HG03108 (cell line): ENCODE measurements at regions not wholly inside any gene's neighbourhood (a gene's known extent, or its start where the extent isn't known, plus 50 kb on each side); places are given as distances from the start of the nearest gene placed in this dataset.
"Not testable (repeated sequence)": the region's sequence is repeated elsewhere in the genome, so short reads cannot be mapped to it uniquely, and the experiment has no call there.

ENCODE experiments used
- ATAC-seq: cut with Tn5 transposase; IDR thresholded peaks from one replicate; pipeline ENCODE4 v1.9.1; 2021; ENCODE audit warnings: moderate library complexity; ENCODE audit not compliant: unreplicated experiment

DNA sequence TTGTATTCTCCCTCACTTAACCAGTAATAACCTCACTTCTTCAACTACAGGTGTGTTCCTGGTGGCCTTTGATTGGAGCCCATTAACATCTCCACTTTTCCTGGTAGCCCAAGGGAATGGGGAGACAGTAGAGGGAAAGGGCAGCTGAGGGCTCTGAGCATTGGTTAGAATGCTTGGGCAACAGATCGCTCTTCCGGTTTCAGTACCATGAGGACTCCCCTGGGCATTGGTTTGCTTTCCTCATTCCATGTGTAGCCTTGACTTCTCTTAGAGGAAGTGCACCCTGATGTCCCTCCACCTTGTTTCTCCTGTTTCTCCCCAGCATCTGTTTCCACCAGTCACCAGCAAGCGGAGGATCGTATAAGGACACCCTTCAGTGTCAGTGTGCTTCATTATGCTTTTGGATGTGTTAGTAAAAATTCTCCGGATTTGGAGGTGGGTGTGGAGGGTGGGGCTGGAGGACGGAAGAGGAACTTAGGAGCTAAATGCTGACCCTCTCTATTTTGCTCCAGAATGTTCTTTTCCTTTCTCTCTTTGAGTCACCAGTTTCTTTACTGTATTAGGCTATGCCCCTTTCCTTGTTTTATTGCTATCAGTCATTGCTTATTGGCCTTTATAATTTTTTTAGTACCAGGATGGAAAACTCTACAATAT lies 50.6 kb upstream of the ZNG1B start:
- not testable (repeated sequence) for ATAC-seq

DNA sequence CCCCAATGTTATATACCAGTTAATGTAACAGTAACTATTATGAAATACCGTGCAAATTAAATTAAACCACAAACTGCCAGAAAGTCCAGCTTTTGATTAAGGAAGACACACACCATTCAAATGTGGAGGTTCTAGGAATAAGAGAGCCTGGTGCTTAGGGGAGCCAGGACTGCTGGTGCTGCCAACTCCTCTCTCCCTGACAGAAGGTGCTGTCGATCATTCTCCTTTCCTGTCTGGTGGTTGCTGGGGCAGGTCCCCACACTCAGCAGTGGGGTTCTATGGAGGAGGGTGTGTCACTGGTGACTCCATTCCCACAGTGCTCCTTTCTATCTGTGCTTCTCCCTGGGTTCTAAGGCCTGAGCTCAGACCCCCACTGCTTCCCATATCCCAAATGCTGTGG lies 57.9 kb upstream of the ZNG1B start:
- ATAC-seq = not testable (repeated sequence)

DNA sequence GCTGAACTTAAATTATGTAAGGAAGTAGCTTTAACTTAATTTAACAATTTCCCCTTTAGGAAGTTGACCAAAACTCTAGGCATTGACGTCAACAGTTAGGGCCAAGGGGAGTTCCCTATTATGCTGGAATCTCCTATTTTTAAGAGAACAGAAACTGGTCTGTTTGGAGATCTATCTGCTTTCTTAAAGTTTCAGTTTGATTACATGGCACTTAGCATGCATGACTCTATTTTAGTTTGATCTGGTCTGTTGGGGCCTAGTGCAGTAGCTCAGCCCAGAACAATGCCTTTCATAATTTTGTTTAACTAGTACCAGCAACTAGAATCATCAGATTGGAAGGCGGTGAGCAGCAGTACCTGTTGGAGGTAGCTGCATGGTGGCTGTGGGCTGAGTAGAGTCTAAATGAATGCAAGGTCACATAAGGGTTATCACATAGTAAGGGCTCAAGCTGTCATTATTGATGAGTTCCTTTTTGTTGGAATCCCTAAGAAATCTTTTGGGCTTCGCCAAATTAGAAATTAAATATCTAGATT lies 60.5 kb upstream of the ZNG1B start:
- peak; percentile 74 for ATAC-seq

DNA sequence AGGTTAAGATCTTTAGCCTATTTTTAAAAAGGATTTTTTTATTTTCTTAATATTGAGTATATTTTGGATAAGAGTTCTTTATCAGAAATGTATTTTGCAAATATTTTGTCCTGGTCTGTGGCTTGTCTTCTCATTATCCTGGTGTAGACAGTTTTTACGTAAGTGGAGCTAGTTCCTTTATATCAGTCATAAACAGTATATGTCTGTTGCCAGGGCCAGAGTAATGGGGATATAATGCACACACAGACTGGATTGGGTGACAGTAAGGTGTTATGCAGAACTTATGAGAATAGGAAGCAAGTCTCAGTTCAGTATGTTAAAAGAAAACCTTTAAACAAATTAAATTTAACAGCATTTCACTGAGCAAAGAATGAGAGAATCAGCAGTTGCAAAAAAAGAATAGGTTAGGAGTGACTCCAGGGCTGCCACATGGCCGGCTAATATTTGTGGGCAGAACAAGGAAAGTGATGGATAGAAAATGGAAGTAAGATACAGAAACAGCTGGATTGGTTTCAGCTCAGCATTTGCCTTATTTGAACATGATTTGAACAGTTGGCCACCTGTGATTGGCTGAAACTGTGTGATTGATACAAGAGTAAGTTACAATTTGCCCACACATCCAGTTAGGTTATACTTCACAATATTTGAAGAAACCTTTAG lies 61.1 kb upstream of the ZNG1B start:
- ATAC-seq = peak; percentile 22

DNA sequence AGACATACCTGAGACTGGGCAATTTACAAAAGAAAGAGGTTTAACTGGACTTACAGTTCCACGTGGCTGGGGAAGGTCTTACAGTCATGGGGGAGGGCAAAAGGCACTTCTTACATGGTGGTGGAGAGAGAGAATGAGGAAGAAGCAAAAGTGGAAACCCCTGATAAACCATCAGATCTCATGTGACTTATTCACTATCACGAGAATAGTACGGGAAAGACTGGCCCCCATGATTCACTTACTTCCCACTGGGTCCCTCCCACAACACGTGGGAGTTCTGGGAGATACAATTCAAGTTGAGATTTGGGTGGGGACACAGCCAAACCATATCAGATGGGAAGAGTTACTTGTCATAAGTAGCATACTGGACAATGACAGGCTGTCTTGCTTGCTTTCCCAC lies 62.6 kb upstream of the ZNG1B start:
- not testable (repeated sequence) for ATAC-seq

DNA sequence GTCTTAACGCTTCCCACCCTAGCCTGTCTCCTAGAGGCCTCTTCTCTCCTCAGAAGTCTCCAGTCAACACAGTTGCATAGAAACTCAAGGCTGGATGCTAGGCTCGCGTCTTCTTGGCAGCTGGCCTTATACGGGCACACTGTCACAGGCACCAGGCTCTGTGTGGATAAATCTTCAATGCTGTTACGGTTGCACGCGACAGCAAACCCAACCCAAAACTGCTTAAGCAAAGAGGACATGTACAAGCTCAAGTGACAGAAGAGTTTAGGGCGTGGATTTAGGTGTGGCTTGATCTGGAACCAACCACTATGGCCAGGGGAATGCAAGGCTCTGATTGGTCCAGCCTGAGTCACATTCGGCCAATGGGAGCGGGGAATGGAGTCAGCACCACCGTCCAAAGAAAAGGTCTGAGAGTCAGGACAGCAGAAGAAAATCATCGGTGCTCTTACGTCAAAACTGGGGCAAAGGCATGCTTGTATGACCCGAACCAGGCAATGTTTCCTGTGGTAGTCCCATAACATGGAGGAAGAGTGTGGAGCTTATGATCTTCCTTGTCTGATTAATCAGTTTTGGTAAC lies 65.1 kb upstream of the ZNG1B start:
- ATAC-seq = not testable (repeated sequence)

DNA sequence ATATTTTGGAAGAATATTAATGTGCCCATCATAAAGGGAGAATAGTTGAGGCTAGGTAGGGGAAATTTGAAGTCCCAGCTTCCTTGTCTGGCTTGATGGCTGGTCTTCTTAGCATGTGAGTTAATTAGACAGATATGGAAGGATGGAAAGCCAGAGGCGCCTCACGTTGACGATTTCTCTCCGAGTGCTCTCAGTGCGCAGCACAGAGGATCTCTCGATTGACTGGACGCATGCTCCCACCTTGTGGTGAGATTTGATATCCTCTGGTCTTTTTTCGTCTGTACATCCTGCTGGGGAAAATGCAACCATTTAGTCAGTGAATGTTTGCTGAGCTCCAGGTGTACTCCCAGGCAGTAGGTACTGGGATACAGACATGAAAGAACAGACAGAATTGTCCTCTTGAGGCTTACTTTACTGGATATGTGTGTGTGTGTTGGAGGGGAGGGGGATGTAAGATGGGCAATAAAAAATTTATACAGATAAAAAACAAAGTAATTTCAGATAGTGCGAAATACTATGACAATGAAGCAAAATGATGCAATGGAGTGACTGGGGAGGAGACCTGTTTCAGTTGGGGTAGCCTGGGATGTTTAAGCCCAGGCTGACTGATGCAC lies 66.9 kb upstream of the ZNG1B start:
- peak; percentile 85 for ATAC-seq

DNA sequence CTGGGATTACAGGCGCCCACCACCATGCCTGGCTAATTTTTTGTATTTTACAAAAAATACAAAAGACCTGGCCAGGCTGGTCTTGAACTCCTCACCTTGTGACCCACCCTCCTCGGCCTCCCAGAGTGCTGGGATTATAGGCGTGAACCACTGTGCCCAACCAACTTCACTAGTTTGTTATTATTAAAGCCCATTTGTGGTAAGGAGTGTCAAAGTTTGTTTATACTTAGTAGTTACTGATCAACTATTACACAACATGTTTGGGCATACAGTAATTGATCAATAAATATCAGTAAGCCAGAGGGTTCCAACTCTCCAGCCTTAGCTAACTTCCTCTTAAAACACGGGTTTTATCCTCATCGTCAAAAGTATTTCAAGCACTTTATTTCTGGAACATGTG lies 67.5 kb upstream of the ZNG1B start:
- no peak for ATAC-seq

DNA sequence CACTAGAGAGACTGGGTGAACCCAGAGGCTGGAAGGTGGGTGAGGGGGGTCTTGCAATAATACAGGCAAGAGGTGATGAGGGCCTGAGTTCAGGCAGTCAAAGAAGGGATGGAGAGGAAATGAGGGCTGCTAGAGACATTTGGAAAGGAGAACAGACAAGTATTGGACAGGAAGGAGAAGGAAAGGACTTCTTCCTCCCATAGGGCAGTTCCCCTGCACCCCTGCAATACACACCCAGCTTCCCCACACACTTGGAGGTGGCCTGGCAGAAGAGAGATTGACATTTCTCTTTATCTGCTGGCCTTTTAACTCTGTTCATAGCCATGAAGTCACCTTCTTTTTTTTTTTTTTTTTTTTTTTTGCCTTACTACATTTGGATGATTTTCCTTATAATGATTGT lies 68.9 kb upstream of the ZNG1B start:
- not testable (repeated sequence) for ATAC-seq

DNA sequence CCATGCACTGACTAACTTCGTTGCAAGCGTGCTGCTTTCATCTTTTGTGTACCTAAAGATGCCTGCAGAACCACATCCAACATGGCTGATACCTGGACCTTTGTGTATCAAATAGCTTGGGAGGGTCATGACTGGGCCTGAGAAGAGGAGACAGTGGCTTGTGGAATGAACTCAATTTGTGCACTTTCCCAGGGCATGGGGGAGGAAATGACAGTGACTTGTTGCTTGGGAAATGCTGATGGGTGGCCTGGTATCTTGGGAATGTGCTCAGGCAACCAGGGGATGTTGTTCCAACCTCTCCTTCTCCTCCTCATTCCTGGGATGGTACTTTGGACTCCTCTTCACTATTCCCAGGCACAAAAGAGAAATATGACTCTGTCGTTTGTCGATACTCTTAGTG lies 70.7 kb upstream of the ZNG1B start:
- ATAC-seq = not testable (repeated sequence)

DNA sequence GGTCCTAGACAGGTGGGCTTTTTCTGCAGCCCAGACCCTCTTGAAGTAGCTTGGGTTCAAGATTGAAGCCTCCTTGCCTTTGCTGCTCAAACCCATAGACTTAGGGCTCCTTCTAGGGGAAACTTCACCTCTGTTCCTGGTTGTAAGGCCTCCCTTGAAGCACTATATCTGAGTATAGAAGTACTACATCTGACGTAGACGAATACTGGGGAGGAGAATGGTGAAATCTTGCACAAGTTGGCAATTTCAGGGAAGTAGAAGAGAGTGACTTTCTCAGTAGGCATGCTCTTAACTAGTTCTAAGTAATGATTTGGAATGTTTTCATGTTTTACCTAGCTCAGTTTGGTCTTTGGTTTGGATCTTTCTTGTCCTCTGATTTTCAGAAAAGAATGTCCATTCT lies 71.7 kb upstream of the ZNG1B start:
- not testable (repeated sequence) for ATAC-seq

DNA sequence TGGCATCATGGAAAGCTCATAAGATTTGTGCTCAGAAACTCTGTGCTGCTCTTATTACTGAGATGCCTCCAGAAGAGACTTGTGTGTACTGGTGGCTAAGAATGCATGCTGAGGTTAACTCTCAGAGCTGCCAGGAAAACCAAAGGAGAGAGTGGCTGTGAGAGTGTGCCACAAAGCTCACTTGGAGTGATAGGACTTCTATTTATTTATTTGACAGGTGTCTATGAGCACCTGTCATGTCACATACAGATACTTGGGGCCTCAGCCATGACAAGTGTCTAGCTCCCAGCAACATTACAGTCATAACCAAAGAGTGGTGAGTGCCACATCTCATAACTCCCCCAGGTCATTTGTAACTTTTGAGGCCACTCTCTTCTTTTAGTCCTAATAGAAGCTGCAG lies 72.2 kb upstream of the ZNG1B start:
- not testable (repeated sequence) for ATAC-seq

DNA sequence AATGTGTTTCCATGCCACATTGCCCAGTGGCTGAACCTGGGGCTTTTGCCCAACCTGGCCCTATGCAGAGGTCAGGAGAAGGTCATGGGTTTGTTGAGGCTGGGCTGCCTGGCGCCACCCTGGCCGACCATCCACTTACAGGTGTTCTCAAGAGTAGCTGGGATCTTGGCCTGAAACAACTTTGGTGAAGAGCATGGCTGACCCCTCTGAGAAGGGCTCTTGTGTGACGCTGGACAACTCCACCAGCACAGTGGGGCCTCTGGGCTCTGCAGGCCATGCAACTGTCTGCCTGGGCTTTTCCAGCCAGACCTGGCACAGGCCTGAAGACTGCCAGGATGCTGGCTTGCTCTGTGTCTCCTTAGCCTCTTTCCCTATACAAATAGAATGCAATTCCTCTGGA lies 76.4 kb upstream of the ZNG1B start:
- ATAC-seq = no peak

DNA sequence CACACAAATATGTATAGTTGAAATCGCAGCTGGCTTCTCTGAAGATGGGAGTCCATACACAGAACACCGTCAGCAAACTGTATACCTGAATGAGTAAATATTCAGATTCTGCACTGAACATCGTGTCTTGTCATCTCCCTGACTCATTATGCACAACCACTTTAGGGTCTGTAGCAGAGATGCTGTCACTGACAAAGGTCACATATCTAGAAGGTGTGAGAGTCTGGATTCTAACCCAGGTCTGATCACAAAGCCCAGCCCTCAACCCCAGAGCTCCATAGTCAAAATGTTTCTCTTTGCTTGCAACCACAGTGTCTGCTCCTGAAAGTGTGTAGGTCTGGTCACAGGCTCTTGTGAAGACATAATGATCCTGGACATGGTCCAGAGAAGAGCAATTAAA lies 78.3 kb upstream of the PAX8 start:
- no peak for ATAC-seq

DNA sequence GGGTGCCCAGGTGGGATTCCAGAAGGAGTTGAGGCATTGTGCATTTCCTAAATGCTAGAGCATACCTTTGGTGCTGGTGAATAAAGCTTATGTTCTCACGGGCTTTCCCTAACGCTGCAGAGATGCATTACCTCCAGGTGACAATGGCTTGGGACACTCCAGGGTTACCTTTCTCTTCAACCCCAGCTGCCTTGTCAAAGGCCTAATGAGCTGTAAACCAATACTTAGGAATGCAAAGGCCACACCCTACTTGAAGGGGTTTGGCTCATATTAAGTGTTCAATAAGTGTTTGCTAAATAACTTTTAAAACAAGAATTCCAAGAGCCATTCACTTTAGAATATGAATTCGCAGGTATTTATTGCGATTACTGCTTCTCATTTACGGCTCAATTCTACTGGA lies 77.6 kb upstream of the PAX8 start:
- not testable (repeated sequence) for ATAC-seq

DNA sequence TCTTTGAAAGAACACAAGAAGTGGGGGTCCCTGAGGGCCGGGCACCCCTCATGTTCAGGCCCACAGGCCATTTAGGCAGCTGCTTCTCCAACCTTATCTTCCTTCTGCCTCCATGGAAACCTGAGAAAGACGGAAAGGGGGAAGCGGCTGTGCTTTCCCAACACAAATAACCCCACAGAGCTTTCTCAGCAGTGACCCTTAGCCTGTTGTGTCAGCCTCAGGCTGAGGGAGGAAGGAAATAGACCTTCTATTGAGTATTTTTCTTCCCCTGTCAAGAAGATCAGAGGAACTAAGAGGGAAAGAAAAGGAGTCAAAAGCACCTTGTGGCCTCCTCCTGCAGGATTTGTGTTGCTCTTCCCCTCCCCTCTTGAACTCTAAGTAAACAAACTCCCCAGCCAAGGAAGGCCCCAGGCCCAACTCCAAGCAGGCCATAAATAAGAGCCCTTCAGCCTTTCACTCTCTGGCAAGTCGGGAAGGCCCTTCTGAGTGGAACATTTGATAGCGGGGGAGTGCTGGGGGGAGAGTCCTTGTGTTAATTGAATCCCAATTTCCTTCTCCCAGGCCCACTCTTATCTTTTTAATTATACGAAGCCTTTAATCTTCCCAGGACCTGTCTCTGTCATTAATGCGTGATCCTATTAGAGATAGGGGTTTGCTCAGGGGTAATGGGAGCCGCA lies 76.8 kb upstream of the PAX8 start:
- ATAC-seq = not testable (repeated sequence)

DNA sequence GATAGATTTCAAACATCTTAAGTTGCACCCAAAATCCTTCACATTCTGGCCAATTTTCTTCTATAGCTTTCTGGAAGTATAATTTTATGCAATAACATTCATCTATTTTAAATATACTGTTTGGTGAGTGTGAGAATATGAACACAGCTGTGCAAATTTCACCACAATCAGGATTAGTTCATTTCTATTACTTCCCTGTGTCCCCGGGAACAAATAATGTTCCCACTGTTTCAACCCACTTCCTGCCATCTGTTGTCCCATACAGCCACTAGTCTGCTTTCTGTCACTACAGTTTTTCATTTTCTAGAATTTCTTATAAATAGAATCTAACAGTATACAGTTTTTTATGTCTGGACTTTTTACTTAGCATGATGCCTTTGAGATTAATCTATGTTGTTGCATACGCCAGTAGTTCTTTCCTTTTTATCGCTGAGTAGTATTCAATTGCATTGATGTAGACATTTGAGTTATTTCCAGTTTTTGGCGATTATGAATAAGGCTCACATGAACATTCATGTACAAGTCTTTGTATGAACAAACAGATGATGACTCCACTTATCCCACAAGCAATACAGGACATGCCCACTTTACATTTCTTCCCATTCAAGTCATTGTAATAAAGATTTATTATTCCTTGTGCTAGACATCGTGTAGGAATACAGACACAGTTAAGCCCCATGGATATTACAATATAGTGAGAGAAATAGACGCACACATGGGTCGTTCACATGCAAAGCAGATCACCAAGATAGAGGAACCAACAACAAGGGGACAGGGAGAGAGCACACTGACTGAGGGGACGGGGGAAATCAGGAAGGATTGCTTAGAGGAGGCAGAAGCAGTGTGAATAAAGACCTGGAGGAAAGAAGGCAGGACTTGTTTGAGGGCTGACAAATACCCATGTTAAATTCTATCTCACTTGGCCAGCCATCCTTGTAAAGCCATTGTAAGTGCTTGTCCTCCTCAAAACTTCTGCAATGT lies 72.9 kb upstream of the PAX8 start:
- ATAC-seq = no peak

DNA sequence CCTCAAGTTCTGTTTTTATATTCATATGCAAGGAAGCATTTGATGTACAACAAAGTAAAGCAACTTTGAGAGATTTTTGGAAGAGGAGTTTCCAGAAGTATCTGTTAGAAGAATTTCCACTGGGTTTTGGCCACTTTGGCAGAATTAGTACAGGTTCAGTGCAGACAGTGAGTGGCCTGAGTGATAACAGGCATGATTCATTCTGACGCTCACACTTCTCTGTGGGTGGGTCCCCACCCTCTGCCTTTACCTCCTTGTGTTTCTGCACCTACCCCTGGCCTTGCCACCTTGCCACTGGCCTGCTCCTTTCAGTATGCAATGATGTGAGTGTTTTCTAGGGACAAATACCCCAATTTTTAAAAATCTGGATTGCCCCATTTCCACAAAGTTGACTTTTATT lies 65.1 kb upstream of the PAX8 start:
- ATAC-seq = not testable (repeated sequence)

DNA sequence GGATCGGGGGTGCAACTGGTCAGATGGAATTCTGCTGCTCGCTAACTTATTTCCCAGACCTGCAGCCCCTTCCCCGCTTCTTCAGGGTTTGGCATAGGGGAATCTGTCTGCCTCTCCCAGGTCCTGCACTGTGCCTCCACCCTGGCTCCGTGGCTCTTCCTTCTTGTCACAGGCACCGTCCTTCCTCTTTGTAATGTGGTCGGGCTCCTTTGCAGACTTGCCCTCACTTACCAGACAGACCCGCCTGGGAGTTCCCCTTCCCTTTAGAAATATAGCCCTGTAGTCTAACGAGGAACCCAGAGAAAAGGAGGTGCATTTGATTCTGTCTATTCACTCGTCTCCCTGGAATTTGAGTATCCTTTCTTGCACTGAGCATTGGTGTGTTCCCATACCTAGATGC lies 63.9 kb upstream of the PAX8 start:
- ATAC-seq = no peak

DNA sequence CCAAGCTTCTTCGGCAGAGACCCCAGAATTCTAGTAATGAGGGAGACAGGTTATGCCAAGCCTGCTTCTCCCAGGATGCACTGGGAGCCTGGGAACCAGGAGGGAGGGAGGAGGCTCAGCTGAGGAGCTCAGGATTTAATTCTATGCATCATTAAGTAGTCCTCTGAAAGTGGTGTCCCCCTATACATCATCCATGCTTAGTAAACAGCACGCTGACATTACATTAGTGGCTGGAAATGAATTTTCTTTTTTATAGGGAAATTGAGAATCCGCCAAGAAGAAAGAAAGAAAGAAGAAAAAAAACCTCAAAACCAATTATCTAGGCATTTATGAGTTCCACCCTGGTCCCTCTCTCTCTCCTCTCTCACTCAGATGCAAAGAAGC lies 63.1 kb upstream of the PAX8 start:
- not testable (repeated sequence) for ATAC-seq
